CD8-positive, alpha-beta memory T cell (primary cell): ENCODE measurements at regions not wholly inside any gene's neighbourhood (a gene's known extent, or its start where the extent isn't known, plus 50 kb on each side); places are given as distances from the start of the nearest gene placed in this dataset.

Experiments used
- CTCF ChIA-PET: fragments of 350-600 bp; sonication (Branson Sonifier 250); formaldehyde crosslinking; loops from one replicate; lab custom pipeline; 2021; ENCODE audit warnings: antibody characterized with exemption; lab: Charles Lee
- POLR2A ChIA-PET: fragments of 350-600 bp; sonication (Branson Sonifier 250); formaldehyde crosslinking; loops from one replicate; lab custom pipeline; 2021; ENCODE audit warnings: antibody characterized with exemption; lab: Charles Lee
- DNase-seq, 5 donors: peaks; one replicate each; pipeline versions ENCODE4 v3.0.0 to v3.0.0-alpha.2; 2020 to 2022; ENCODE audit warnings: mixed read lengths in 1 of 5
- H3K27ac ChIP-seq: one replicate; pipeline ENCODE4 v1.7.0; 2013; ENCODE audit warnings: low read depth, mild to moderate bottlenecking, low read length, moderate library complexity
- H3K27me3 ChIP-seq: 2 replicates; pipeline ENCODE4 v1.7.0; 2013; ENCODE audit warnings: low read length, mild to moderate bottlenecking; ENCODE audit not compliant: insufficient read depth, poor library complexity, severe bottlenecking
- H3K36me3 ChIP-seq: 2 replicates; pipeline ENCODE4 v1.7.0; 2013; ENCODE audit warnings: mild to moderate bottlenecking, low read length, moderate library complexity; ENCODE audit not compliant: insufficient read depth
- H3K4me1 ChIP-seq: 2 replicates; pipeline ENCODE4 v1.7.0; 2013; ENCODE audit warnings: mild to moderate bottlenecking, low read length, moderate library complexity; ENCODE audit not compliant: insufficient read depth
- H3K4me3 ChIP-seq: 2 replicates; pipeline ENCODE4 v1.7.0; 2013; ENCODE audit warnings: mild to moderate bottlenecking, low read length
- H3K9me3 ChIP-seq: 2 replicates; pipeline ENCODE4 v1.7.0; 2013; ENCODE audit warnings: mild to moderate bottlenecking, low read length
- H3K27ac Mint-ChIP-seq, 8 donors: one replicate each; pipeline ENCODE4 v1.8.0; 2020 to 2021; ENCODE audit warnings: mixed read lengths in 8 of 8, mild to moderate bottlenecking in 6 of 8, inconsistent platforms in 3 of 8, moderate library complexity in 3 of 8
- H3K27me3 Mint-ChIP-seq, 2 donors: one replicate each; pipeline ENCODE4 v1.8.0; 2020 to 2021; ENCODE audit warnings: mixed read lengths in 2 of 2, mild to moderate bottlenecking in 1 of 2, moderate library complexity in 1 of 2
- H3K36me3 Mint-ChIP-seq, 3 donors: one replicate each; pipeline ENCODE4 v1.8.0; 2020 to 2021; ENCODE audit warnings: mixed read lengths in 3 of 3, inconsistent platforms in 1 of 3, mild to moderate bottlenecking in 1 of 3
- H3K4me1 Mint-ChIP-seq, 3 donors: one replicate each; pipeline ENCODE4 v1.8.0; 2020 to 2021; ENCODE audit warnings: mixed read lengths in 3 of 3, inconsistent platforms in 1 of 3, mild to moderate bottlenecking in 1 of 3
- H3K4me3 Mint-ChIP-seq, 7 donors: one replicate each; pipeline ENCODE4 v1.8.0; 2020 to 2021; ENCODE audit warnings: mixed read lengths in 7 of 7, mild to moderate bottlenecking in 6 of 7, moderate library complexity in 4 of 7, inconsistent platforms in 2 of 7
- H3K9me3 Mint-ChIP-seq, 5 donors: one replicate each; pipeline ENCODE4 v1.8.0; 2020 to 2022; ENCODE audit warnings: mixed read lengths in 5 of 5, mild to moderate bottlenecking in 3 of 5, moderate library complexity in 2 of 5, inconsistent platforms in 1 of 5

GRCh38 chr10:33388785-33389184 lies 54.3 kb upstream of the NRP1 start:
- Histone ChIP-seq H3K27me3 (no peaks in the 10 kb centered on the region), H3K4me1 (no peaks in the 10 kb centered on the region), H3K4me3 (no peak overlapping the region), H3K27ac (no peak overlapping the region), H3K9me3 (no peaks in the 10 kb centered on the region), H3K36me3 (no peaks in the 10 kb centered on the region)
- ChIA-PET POLR2A (no interaction called here), CTCF (interaction anchor here (1.1 kb wide), 1 partner anchor 9 kb away, joined by 3 read pairs; no protein-coding TSS in a partner anchor)
- H3K4me1 Mint-ChIP-seq: no peaks in the 10 kb centered on the region
- H3K27me3 Mint-ChIP-seq: peaks cover 6 to 8% of the 10 kb centered on the region in 2 donors
- no peak for DNase-seq
- no peak overlapping the region for H3K4me3 Mint-ChIP-seq
- H3K9me3 Mint-ChIP-seq: no peaks in the 10 kb centered on the region
- H3K27ac Mint-ChIP-seq: no peak overlapping the region
- H3K36me3 Mint-ChIP-seq: no peaks in the 10 kb centered on the region

DNA sequence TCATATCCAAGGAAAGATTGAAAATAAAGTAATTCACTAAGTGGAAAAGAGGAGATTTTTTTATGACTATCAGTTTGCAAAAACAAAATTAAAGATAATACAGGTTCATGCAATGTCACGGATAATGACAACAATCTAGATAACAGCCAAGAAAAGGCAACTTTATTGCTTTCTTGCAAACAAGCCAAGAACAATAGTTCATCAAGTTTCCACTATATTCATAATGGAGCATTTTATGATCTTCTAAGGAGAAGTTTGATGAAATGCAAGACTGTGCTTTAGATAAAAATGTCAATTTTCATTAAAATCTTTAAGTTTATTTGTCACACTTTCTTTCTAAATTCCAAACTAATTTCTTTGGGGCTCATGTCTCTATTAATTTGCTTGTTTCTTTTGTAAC lies 53.9 kb upstream of the NRP1 start:
- DNase-seq: no peak
- ChIA-PET POLR2A (no interaction called here), CTCF (interaction anchor here (1.1 kb wide), 1 partner anchor 10 kb away, joined by 3 read pairs; no protein-coding TSS in a partner anchor)
- Mint-ChIP-seq H3K36me3 (no peaks in the 10 kb centered on the region), H3K4me3 (no peak overlapping the region), H3K27me3 (peaks cover 6 to 8% of the 10 kb centered on the region in 2 donors), H3K9me3 (no peaks in the 10 kb centered on the region), H3K4me1 (no peaks in the 10 kb centered on the region), H3K27ac (no peak overlapping the region)
- no peaks in the 10 kb centered on the region for H3K36me3 ChIP-seq
- H3K4me1 ChIP-seq: no peaks in the 10 kb centered on the region
- H3K27me3 ChIP-seq: peaks cover 2% of the 10 kb centered on the region
- no peaks in the 10 kb centered on the region for H3K9me3 ChIP-seq
- H3K4me3 ChIP-seq: no peak overlapping the region
- H3K27ac ChIP-seq: no peak overlapping the region

- H3K4me1 ChIP-seq: no peaks in the 10 kb centered on the region
- H3K27ac ChIP-seq: no peak overlapping the region
- Mint-ChIP-seq H3K4me3 (no peak overlapping the region), H3K4me1 (no peaks in the 10 kb centered on the region), H3K36me3 (no peaks in the 10 kb centered on the region), H3K27ac (no peak overlapping the region), H3K9me3 (no peaks in the 10 kb centered on the region), H3K27me3 (peaks cover 6 to 8% of the 10 kb centered on the region in 2 donors)
- peaks cover 4% of the 10 kb centered on the region for H3K27me3 ChIP-seq
- CTCF ChIA-PET: no interaction called here
- DNase-seq: no peak
- POLR2A ChIA-PET: no interaction called here
- no peak overlapping the region for H3K4me3 ChIP-seq
- H3K36me3 ChIP-seq: no peaks in the 10 kb centered on the region
- H3K9me3 ChIP-seq: no peaks in the 10 kb centered on the region
Measured at GRCh38 chr10:33387720-33388119, 53.3 kb upstream of the NRP1 start.

GRCh38 chr10:33386926-33387325 lies 52.5 kb upstream of the NRP1 start:
- DNase-seq: no peak
- H3K36me3 ChIP-seq: no peaks in the 10 kb centered on the region
- no peak overlapping the region for H3K4me3 ChIP-seq
- no peaks in the 10 kb centered on the region for H3K9me3 ChIP-seq
- ChIA-PET CTCF (interaction anchor here (0.7 kb wide), 1 partner anchor 188 kb away, joined by 3 read pairs; no protein-coding TSS in a partner anchor), POLR2A (no interaction called here)
- H3K27me3 ChIP-seq: peaks cover 4% of the 10 kb centered on the region
- no peaks in the 10 kb centered on the region for H3K9me3 Mint-ChIP-seq
- peaks cover 6 to 9% of the 10 kb centered on the region in 2 donors for H3K27me3 Mint-ChIP-seq
- H3K4me3 Mint-ChIP-seq: no peak overlapping the region
- H3K27ac ChIP-seq: no peak overlapping the region
- peak overlapping the region in 1 of 8 donors; percentile 24 for H3K27ac Mint-ChIP-seq
- no peaks in the 10 kb centered on the region for H3K4me1 Mint-ChIP-seq
- H3K4me1 ChIP-seq: no peaks in the 10 kb centered on the region
- H3K36me3 Mint-ChIP-seq: no peaks in the 10 kb centered on the region

DNA sequence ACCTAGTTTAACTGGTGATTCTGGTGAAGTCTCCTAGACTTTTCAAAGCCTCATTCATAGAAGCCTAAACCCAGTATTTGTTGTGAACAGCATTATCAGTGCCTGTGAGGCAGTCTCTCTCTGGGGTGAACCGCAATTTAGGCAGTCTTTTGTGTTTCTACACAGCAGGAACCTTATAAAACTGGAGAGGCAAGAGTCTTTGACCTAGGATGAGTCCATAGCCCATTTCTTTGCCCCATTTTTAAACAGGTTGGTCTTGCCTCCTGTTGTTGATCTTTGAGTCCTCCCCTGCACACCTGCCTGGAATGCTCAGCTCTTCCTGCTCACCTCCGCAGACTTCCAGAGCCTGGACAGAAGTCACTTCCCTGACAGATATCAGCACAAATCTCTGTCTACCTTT lies 51.2 kb upstream of the NRP1 start:
- H3K4me1 ChIP-seq: no peaks in the 10 kb centered on the region
- H3K36me3 ChIP-seq: no peaks in the 10 kb centered on the region
- ChIA-PET POLR2A (no interaction called here), CTCF (no interaction called here)
- H3K4me1 Mint-ChIP-seq: no peaks in the 10 kb centered on the region
- H3K27ac Mint-ChIP-seq: no peak overlapping the region
- no peaks in the 10 kb centered on the region for H3K9me3 Mint-ChIP-seq
- no peak overlapping the region for H3K4me3 ChIP-seq
- H3K9me3 ChIP-seq: no peaks in the 10 kb centered on the region
- no peak overlapping the region for H3K4me3 Mint-ChIP-seq
- peaks cover 4% of the 10 kb centered on the region for H3K27me3 ChIP-seq
- H3K27me3 Mint-ChIP-seq: peaks cover 6 to 9% of the 10 kb centered on the region in 2 donors
- H3K27ac ChIP-seq: no peak overlapping the region
- DNase-seq: no peak
- no peaks in the 10 kb centered on the region for H3K36me3 Mint-ChIP-seq

DNA sequence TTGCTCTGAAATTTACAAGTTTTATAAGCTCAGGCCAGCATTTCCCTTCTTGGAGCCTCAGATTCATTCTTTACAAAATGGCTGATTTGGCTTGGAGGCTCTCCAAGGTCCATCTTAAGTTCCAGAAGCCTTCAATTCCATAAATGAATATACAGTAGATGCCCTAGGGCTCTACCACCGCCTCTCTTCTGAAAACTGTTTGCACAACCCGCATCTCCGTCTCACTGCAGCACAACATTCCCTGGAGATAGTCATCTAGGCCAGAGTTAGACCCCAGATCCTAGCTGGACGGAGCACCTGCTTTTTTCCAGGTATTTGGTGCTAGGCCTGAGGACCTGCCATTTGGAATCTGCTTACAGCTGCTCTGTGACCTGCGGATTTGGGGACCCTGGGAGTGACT lies 50.5 kb upstream of the NRP1 start:
- Histone ChIP-seq H3K27ac (no peak overlapping the region), H3K9me3 (no peaks in the 10 kb centered on the region), H3K4me3 (no peak overlapping the region), H3K4me1 (no peaks in the 10 kb centered on the region), H3K36me3 (no peaks in the 10 kb centered on the region), H3K27me3 (peaks cover 4% of the 10 kb centered on the region)
- Mint-ChIP-seq H3K27ac (no peak overlapping the region), H3K27me3 (peaks cover 3 to 6% of the 10 kb centered on the region in 2 donors), H3K4me3 (no peak overlapping the region), H3K36me3 (no peaks in the 10 kb centered on the region), H3K9me3 (no peaks in the 10 kb centered on the region), H3K4me1 (no peaks in the 10 kb centered on the region)
- no peak for DNase-seq
- ChIA-PET CTCF (no interaction called here), POLR2A (no interaction called here)
